ENCODE measurements at regions not wholly inside any gene's neighbourhood (a gene's known extent, or its start where the extent isn't known, plus 50 kb on each side); places are given as distances from the start of the nearest gene placed in this dataset.

- Histone ChIP-seq H3K4me3 (ENCODE audit: insufficient read depth, low read length, poor library complexity, severe bottlenecking) (no peak overlapping the region), H3K9me3 (ENCODE audit: insufficient read depth, low read length) (no peaks in the 10 kb centered on the region), H3K4me2 (ENCODE audit: low read depth, low read length, poor library complexity, severe bottlenecking) (no peak overlapping the region), H3K79me2 (ENCODE audit: insufficient read depth, low read length) (no peaks in the 10 kb centered on the region), H2AFZ (ENCODE audit: low read depth, low read length, severe bottlenecking) (no peak overlapping the region), H3K27ac (ENCODE audit: low read depth, low read length) (no peak overlapping the region), H3K36me3 (ENCODE audit: low read length) (no peaks in the 10 kb centered on the region), H4K20me1 (ENCODE audit: low read depth, low read length) (no peaks in the 10 kb centered on the region), H3K9me2 (replicated peaks; ENCODE audit: insufficient read depth, low read length) (0 out of 2 replicates have a peak, but pooled peaks cover 2% of the 10 kb centered on the region), H3K9ac (ENCODE audit: low read length) (no peak overlapping the region), H3F3A (ENCODE audit: insufficient read depth) (no peaks in the 10 kb centered on the region), H3K27me3 (ENCODE audit: low read length) (no peaks in the 10 kb centered on the region)
- TF ChIP-seq CTCF (IDR thresholded peaks at IDR 0.05; ENCODE audit: insufficient read depth, low read length, poor library complexity, severe bottlenecking): no peak
- no peak for TF ChIP-seq EZH2phosphoT487 (conservative IDR thresholded peaks at IDR 0.05; ENCODE audit: low read length)
Observed at GRCh38 chr5:71891406-71891805, 172.3 kb downstream of the CARTPT start.

GRCh38 chr5:71891856-71892255, 172.8 kb downstream of the CARTPT start:
- 0 out of 2 replicates have a peak, but pooled peaks cover 2% of the 10 kb centered on the region for H3K9me2 ChIP-seq (replicated peaks; ENCODE audit: insufficient read depth, low read length)
- no peak overlapping the region for H3K9ac ChIP-seq (ENCODE audit: low read length)
- no peaks in the 10 kb centered on the region for H3K9me3 ChIP-seq (ENCODE audit: insufficient read depth, low read length)
- H3K4me2 ChIP-seq (ENCODE audit: low read depth, low read length, poor library complexity, severe bottlenecking): no peak overlapping the region
- H3F3A ChIP-seq (ENCODE audit: insufficient read depth): no peaks in the 10 kb centered on the region
- no peaks in the 10 kb centered on the region for H3K27me3 ChIP-seq (ENCODE audit: low read length)
- no peaks in the 10 kb centered on the region for H4K20me1 ChIP-seq (ENCODE audit: low read depth, low read length)
- H3K27ac ChIP-seq (ENCODE audit: low read depth, low read length): no peak overlapping the region
- no peak for TF ChIP-seq EZH2phosphoT487 (conservative IDR thresholded peaks at IDR 0.05; ENCODE audit: low read length)
- TF ChIP-seq CTCF (IDR thresholded peaks at IDR 0.05; ENCODE audit: insufficient read depth, low read length, poor library complexity, severe bottlenecking): no peak
- H3K36me3 ChIP-seq (ENCODE audit: low read length): no peaks in the 10 kb centered on the region
- H2AFZ ChIP-seq (ENCODE audit: low read depth, low read length, severe bottlenecking): no peak overlapping the region
- no peaks in the 10 kb centered on the region for H3K79me2 ChIP-seq (ENCODE audit: insufficient read depth, low read length)
- H3K4me3 ChIP-seq (ENCODE audit: insufficient read depth, low read length, poor library complexity, severe bottlenecking): no peak overlapping the region

GRCh38 chr5:71892641-71893365, 173.7 kb downstream of the CARTPT start:
- Histone ChIP-seq H3K27ac (ENCODE audit: low read depth, low read length) (no peak overlapping the region), H3K4me3 (ENCODE audit: insufficient read depth, low read length, poor library complexity, severe bottlenecking) (no peak overlapping the region), H3K9ac (ENCODE audit: low read length) (no peak overlapping the region), H2AFZ (ENCODE audit: low read depth, low read length, severe bottlenecking) (no peak overlapping the region), H3K4me2 (ENCODE audit: low read depth, low read length, poor library complexity, severe bottlenecking) (no peak overlapping the region), H3K27me3 (ENCODE audit: low read length) (no peaks in the 10 kb centered on the region), H3K9me3 (ENCODE audit: insufficient read depth, low read length) (no peaks in the 10 kb centered on the region), H4K20me1 (ENCODE audit: low read depth, low read length) (no peaks in the 10 kb centered on the region), H3K36me3 (ENCODE audit: low read length) (no peaks in the 10 kb centered on the region), H3K9me2 (replicated peaks; ENCODE audit: insufficient read depth, low read length) (0 out of 2 replicates have a peak, but pooled peaks cover 2% of the 10 kb centered on the region), H3F3A (ENCODE audit: insufficient read depth) (no peaks in the 10 kb centered on the region), H3K79me2 (ENCODE audit: insufficient read depth, low read length) (no peaks in the 10 kb centered on the region)
- TF ChIP-seq EZH2phosphoT487 (conservative IDR thresholded peaks at IDR 0.05; ENCODE audit: low read length) (no peak), CTCF (IDR thresholded peaks at IDR 0.05; ENCODE audit: insufficient read depth, low read length, poor library complexity, severe bottlenecking) (no peak)

Data from SU-DHL-6 (cell line).